Hepatocyte (in vitro differentiated cells): ENCODE measurements at regions not wholly inside any gene's neighbourhood (a gene's known extent, or its start where the extent isn't known, plus 50 kb on each side); places are given as distances from the start of the nearest gene placed in this dataset.

ENCODE experiments used
- DNase-seq: peaks from one replicate; pipeline ENCODE4 v3.0.0-alpha.2; 2016; ENCODE audit warnings: low spot score
- H2AFZ ChIP-seq: fragments of 200-600 bp; sonication (generic); 2 replicates; pipeline ENCODE4 v1.6.0; 2016; ENCODE audit warnings: antibody characterized with exemption, mild to moderate bottlenecking
- H3K27ac ChIP-seq: fragments of 200-600 bp; sonication (generic); 2 replicates; pipeline ENCODE4 v1.5.1; 2016; ENCODE audit warnings: mild to moderate bottlenecking
- H3K27me3 ChIP-seq: fragments of 200-600 bp; sonication (generic); 2 replicates; pipeline ENCODE4 v1.6.1; 2016
- H3K36me3 ChIP-seq: fragments of 200-600 bp; sonication (generic); replicated peaks from 2 replicates; pipeline ENCODE4 v1.5.1; 2016; ENCODE audit warnings: low read depth; ENCODE audit not compliant: insufficient read depth
- H3K4me1 ChIP-seq: fragments of 200-600 bp; sonication (generic); 2 replicates; pipeline ENCODE4 v1.5.1; 2016; ENCODE audit warnings: mild to moderate bottlenecking, moderate library complexity; ENCODE audit not compliant: insufficient read depth
- H3K4me2 ChIP-seq: fragments of 200-600 bp; sonication (generic); 2 replicates; pipeline ENCODE4 v1.6.0; 2016
- H3K4me3 ChIP-seq: fragments of 200-600 bp; sonication (generic); 2 replicates; pipeline ENCODE4 v1.5.1; 2016; ENCODE audit warnings: mild to moderate bottlenecking
- H3K79me2 ChIP-seq: fragments of 200-600 bp; sonication (generic); 2 replicates; pipeline ENCODE4 v1.6.0; 2017; ENCODE audit warnings: mild to moderate bottlenecking
- H3K9me2 ChIP-seq: fragments of 200-600 bp; sonication (generic); replicated peaks from 2 replicates; pipeline ENCODE4 v1.6.0; 2017; ENCODE audit warnings: mild to moderate bottlenecking; ENCODE audit not compliant: insufficient read depth
- H3K9me3 ChIP-seq: fragments of 200-600 bp; sonication (generic); 2 replicates; pipeline ENCODE4 v1.5.1; 2016; ENCODE audit warnings: low read depth, mild to moderate bottlenecking
- H4K20me1 ChIP-seq: fragments of 200-600 bp; sonication (generic); 2 replicates; pipeline ENCODE4 v1.6.0; 2016; ENCODE audit warnings: mild to moderate bottlenecking; ENCODE audit not compliant: insufficient read depth, poor library complexity, severe bottlenecking
- CTCF ChIP-seq: fragments of 200-600 bp; sonication (generic); IDR thresholded peaks from 2 replicates; pipeline ENCODE4 v1.5.1; 2016; ENCODE audit warnings: antibody characterized with exemption, mild to moderate bottlenecking; ENCODE audit not compliant: poor library complexity
- EZH2 ChIP-seq: fragments of 200-600 bp; sonication (generic); IDR thresholded peaks from 2 replicates; pipeline ENCODE4 v1.6.1; 2016; ENCODE audit warnings: antibody characterized with exemption, mild to moderate bottlenecking, borderline replicate concordance
- EZH2phosphoT487 ChIP-seq: fragments of 200-600 bp; sonication (generic); IDR thresholded peaks from one replicate; pipeline ENCODE4 v1.6.1; 2018; ENCODE audit warnings: antibody characterized with exemption, mild to moderate bottlenecking, low read depth, moderate library complexity; ENCODE audit not compliant: unreplicated experiment, severe bottlenecking
- WGBS: methylation state at CpG from one replicate; pipeline ENCODE4 v1.1.6; 2016; ENCODE audit warnings: low lambda C conversion rate; ENCODE audit errors: missing lambda C conversion rate; 5-methylcytosine and 5-hydroxymethylcytosine counted together

GRCh38 chr18:78396077-78396476, 583.5 kb upstream of the SALL3 start:
- DNase-seq = no peak
- Histone ChIP-seq H3K27me3 (no peaks in the 10 kb centered on the region), H3K9me2 (no peaks in the 10 kb centered on the region), H3K4me1 (no peaks in the 10 kb centered on the region), H3K4me2 (no peak overlapping the region), H4K20me1 (no peaks in the 10 kb centered on the region), H3K9me3 (no peaks in the 10 kb centered on the region), H3K36me3 (no peaks in the 10 kb centered on the region), H3K4me3 (no peak overlapping the region), H2AFZ (no peak overlapping the region), H3K27ac (no peak overlapping the region), H3K79me2 (no peaks in the 10 kb centered on the region)
- no peak for TF ChIP-seq EZH2phosphoT487
- TF ChIP-seq EZH2 = no peak
- no peak for TF ChIP-seq CTCF
- 91% methylated on average over 16 of the region's 16 CpGs for WGBS

- 90% methylated on average over 10 of the region's 10 CpGs for WGBS
- H3K4me1 ChIP-seq = no peaks in the 10 kb centered on the region
- H4K20me1 ChIP-seq = no peaks in the 10 kb centered on the region
- no peaks in the 10 kb centered on the region for H3K27me3 ChIP-seq
- H3K4me2 ChIP-seq = no peak overlapping the region
- no peak for TF ChIP-seq CTCF
- no peak for TF ChIP-seq EZH2phosphoT487
- no peak for TF ChIP-seq EZH2
- H3K36me3 ChIP-seq = no peaks in the 10 kb centered on the region
- no peak overlapping the region for H3K4me3 ChIP-seq
- DNase-seq = no peak
- H3K9me3 ChIP-seq = no peaks in the 10 kb centered on the region
- no peaks in the 10 kb centered on the region for H3K9me2 ChIP-seq
- H3K79me2 ChIP-seq = no peaks in the 10 kb centered on the region
- H2AFZ ChIP-seq = no peak overlapping the region
- no peak overlapping the region for H3K27ac ChIP-seq
Measured at GRCh38 chr18:78396756-78397155, 582.9 kb upstream of the SALL3 start.

- Histone ChIP-seq H3K4me1 (no peaks in the 10 kb centered on the region), H2AFZ (no peak overlapping the region), H3K9me3 (no peaks in the 10 kb centered on the region), H3K79me2 (no peaks in the 10 kb centered on the region), H3K27me3 (no peaks in the 10 kb centered on the region), H4K20me1 (no peaks in the 10 kb centered on the region), H3K4me3 (no peak overlapping the region), H3K9me2 (no peaks in the 10 kb centered on the region), H3K36me3 (no peaks in the 10 kb centered on the region), H3K4me2 (no peak overlapping the region), H3K27ac (no peak overlapping the region)
- WGBS = 95% methylated on average over 24 of the region's 25 CpGs
- TF ChIP-seq EZH2 (no peak), EZH2phosphoT487 (no peak), CTCF (no peak)
- DNase-seq = no peak
Measured at GRCh38 chr18:78399992-78400503, 579.6 kb upstream of the SALL3 start.

GRCh38 chr18:78402440-78402839, 577.2 kb upstream of the SALL3 start:
- Histone ChIP-seq H3K27ac (no peak overlapping the region), H3K9me2 (no peaks in the 10 kb centered on the region), H3K4me3 (no peak overlapping the region), H3K9me3 (no peaks in the 10 kb centered on the region), H4K20me1 (no peaks in the 10 kb centered on the region), H3K36me3 (no peaks in the 10 kb centered on the region), H2AFZ (no peak overlapping the region), H3K4me2 (no peak overlapping the region), H3K27me3 (no peaks in the 10 kb centered on the region), H3K79me2 (no peaks in the 10 kb centered on the region), H3K4me1 (no peaks in the 10 kb centered on the region)
- TF ChIP-seq EZH2phosphoT487 (no peak), CTCF (no peak), EZH2 (no peak)
- no peak for DNase-seq
- WGBS = 90% methylated on average over 7 of the region's 7 CpGs
